ENCODE measurements at regions not wholly inside any gene's neighbourhood (a gene's known extent, or its start where the extent isn't known, plus 50 kb on each side); places are given as distances from the start of the nearest gene placed in this dataset.

DNA sequence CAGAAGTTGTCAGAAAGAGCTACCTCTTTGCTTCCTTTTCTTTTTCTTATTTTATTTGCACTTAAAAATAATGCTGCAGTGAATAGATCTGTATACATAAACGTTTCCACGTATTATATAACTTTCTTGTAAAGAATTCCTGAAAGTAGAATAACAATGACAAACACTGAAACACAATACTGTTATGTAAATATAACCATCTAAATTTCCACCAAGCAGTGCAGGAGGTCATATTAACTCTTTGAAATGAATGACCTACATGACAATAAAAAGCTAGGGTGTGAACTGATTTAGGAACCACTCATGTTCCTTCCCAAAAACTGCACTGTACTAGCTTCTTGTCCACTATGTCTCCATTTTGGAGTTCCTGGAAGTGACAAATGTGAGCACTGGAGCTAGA lies 85.8 kb downstream of the COX18 start:
- TF ChIP-seq POLR2AphosphoS5 (IDR thresholded peaks at IDR 0.05; ENCODE audit: borderline replicate concordance, low read depth, low read length) (no peak), EZH2 (IDR thresholded peaks at IDR 0.05) (no peak)

Data from SK-N-MC (cell line).